Panc1 (cell line): ENCODE measurements at regions not wholly inside any gene's neighbourhood (a gene's known extent, or its start where the extent isn't known, plus 50 kb on each side); places are given as distances from the start of the nearest gene placed in this dataset.

Experiments
- ATAC-seq: fragments of 200-7000 bp; cut with Tn5 transposase; 2 replicates; pipeline ENCODE4 v1.9.1; 2020; ENCODE audit warnings: mild to moderate bottlenecking, moderate library complexity
- BruUV-seq: library from RNA; stranded (reverse); fragments of 400-500 nt; replicated peaks from 2 replicates; lab custom pipeline; 2021; lab: Mats Ljungman, UMichigan
- CTCF ChIA-PET: fragments of 300-600 bp; sonication (Branson Sonifier 250); formaldehyde crosslinking; loops from one replicate; lab custom pipeline; 2022; ENCODE audit warnings: antibody characterized with exemption; lab: Charles Lee
- POLR2A ChIA-PET: fragments of 300-600 bp; sonication (Branson Sonifier 250); formaldehyde crosslinking; loops from one replicate; lab custom pipeline; 2022; ENCODE audit warnings: antibody characterized with exemption; lab: Charles Lee
- DNase-seq: peaks from one replicate; pipeline ENCODE4 v3.0.0-alpha.2; 2010; ENCODE audit warnings: low read depth, low spot score
- H3K27ac ChIP-seq: 2 replicates; pipeline ENCODE4 v1.5.1; 2011; ENCODE audit warnings: mild to moderate bottlenecking, low read length, inconsistent platforms
- H3K27me3 ChIP-seq: fragments of 200-500 bp; sonication (Bioruptor generic); 2 replicates; pipeline ENCODE4 v1.6.0; 2014; ENCODE audit warnings: low read length, inconsistent platforms; ENCODE audit not compliant: control insufficient read depth, insufficient read depth
- H3K36me3 ChIP-seq: fragments of 200-500 bp; sonication (Bioruptor generic); 2 replicates; pipeline ENCODE4 v1.5.1; 2014; ENCODE audit warnings: inconsistent platforms, mild to moderate bottlenecking, low read length, moderate library complexity; ENCODE audit not compliant: control insufficient read depth, insufficient read depth
- H3K4me1 ChIP-seq: 2 replicates; pipeline ENCODE4 v1.5.1; 2011; ENCODE audit warnings: inconsistent platforms, mild to moderate bottlenecking, low read length, moderate library complexity; ENCODE audit not compliant: control insufficient read depth, insufficient read depth
- H3K4me3 ChIP-seq, 2 experiments: 2 replicates each; pipeline ENCODE4 v1.5.1; 2011 to 2012; ENCODE audit warnings: low read depth in 2 of 2, low read length in 2 of 2, mild to moderate bottlenecking in 2 of 2, inconsistent platforms in 1 of 2, moderate library complexity in 1 of 2
- H3K9me3 ChIP-seq: fragments of 200-500 bp; sonication (Bioruptor generic); 2 replicates; pipeline ENCODE4 v1.5.1; 2014; ENCODE audit warnings: low read depth, mild to moderate bottlenecking, inconsistent platforms, low read length, moderate library complexity; ENCODE audit not compliant: control insufficient read depth, insufficient read depth
- POLR2AphosphoS5 ChIP-seq: IDR thresholded peaks from 2 replicates; pipeline ENCODE4 v1.6.1; 2012; ENCODE audit warnings: mild to moderate bottlenecking, low read depth, low read length, moderate library complexity
- SIN3A ChIP-seq: IDR thresholded peaks from 2 replicates; pipeline ENCODE4 v1.6.1; 2012; ENCODE audit warnings: low read depth, mild to moderate bottlenecking, low read length, moderate library complexity, borderline replicate concordance; ENCODE audit not compliant: insufficient read depth
- TCF7L2 ChIP-seq: IDR thresholded peaks from 2 replicates; pipeline ENCODE4 v1.6.1; 2011; ENCODE audit warnings: mild to moderate bottlenecking, low read depth, low read length, inconsistent platforms
- in situ Hi-C: cut with HindIII; loops from 2 replicates; pipeline ENCODE4 v1.10.0; 2016; ENCODE audit warnings: low sequenced_read_pairs, low pct_unique_long_range_greater_than_20kb
- intact Hi-C: fragments of 100-400 bp; cut with micrococcal nuclease; formaldehyde crosslinking; loops from one replicate; pipeline ENCODE4 v1.10.0; 2022; ENCODE audit not compliant: unreplicated experiment
- TF ChIP-seq, protein P1 (sequence below), 2 experiments: IDR thresholded peaks; 2 replicates each; pipeline ENCODE4 v1.6.1; 2011 to 2012; ENCODE audit warnings: low read depth in 2 of 2, control low read depth in 1 of 2, low read length in 1 of 2, mild to moderate bottlenecking in 1 of 2, moderate library complexity in 1 of 2; ENCODE audit not compliant: insufficient read depth in 1 of 2
- TF ChIP-seq, protein P2 (sequence below): fragments of 450-650 bp; IDR thresholded peaks from 2 replicates; pipeline ENCODE4 v1.5.1; 2017; ENCODE audit warnings: mild to moderate bottlenecking

DNA sequence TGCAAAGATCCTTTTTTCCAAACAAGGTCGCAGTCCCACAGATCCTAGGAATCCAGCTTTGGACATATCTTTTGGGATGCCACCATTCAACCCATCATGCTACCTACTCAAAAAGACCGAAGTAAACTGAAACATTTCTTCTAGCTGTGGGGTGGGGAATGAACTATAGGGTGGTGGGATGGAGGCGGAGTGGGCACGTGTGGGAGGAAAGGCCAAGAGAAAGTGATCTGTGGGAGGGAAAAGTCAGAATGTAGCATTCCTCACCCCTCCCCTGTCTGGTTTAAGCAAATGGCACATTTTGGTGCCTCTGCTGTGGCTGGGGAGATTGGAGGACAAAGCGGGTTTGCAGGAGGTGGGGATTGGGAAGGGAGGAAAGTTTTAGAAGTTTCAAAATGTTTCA is 59.2 kb upstream of the IL17B start:
- no peaks in the 10 kb centered on the region for H3K9me3 ChIP-seq
- POLR2A ChIA-PET, result interaction anchor here (0.5 kb wide), 1 partner anchor 523 kb away, joined by 4 read pairs; no protein-coding TSS in a partner anchor
- H3K27ac ChIP-seq, result no peak overlapping the region; the same call in 1 of the 2 replicates
- ATAC-seq (no peak), DNase-seq (no peak)
- no peak overlapping the region for H3K4me3 ChIP-seq
- intact Hi-C loops, result no loop called here
- H3K4me1 ChIP-seq, result peaks cover 25% of the 10 kb centered on the region
- no peaks in the 10 kb centered on the region for H3K36me3 ChIP-seq
- no peak for TF ChIP-seq TCF7L2
- TF ChIP-seq, protein P1, sequence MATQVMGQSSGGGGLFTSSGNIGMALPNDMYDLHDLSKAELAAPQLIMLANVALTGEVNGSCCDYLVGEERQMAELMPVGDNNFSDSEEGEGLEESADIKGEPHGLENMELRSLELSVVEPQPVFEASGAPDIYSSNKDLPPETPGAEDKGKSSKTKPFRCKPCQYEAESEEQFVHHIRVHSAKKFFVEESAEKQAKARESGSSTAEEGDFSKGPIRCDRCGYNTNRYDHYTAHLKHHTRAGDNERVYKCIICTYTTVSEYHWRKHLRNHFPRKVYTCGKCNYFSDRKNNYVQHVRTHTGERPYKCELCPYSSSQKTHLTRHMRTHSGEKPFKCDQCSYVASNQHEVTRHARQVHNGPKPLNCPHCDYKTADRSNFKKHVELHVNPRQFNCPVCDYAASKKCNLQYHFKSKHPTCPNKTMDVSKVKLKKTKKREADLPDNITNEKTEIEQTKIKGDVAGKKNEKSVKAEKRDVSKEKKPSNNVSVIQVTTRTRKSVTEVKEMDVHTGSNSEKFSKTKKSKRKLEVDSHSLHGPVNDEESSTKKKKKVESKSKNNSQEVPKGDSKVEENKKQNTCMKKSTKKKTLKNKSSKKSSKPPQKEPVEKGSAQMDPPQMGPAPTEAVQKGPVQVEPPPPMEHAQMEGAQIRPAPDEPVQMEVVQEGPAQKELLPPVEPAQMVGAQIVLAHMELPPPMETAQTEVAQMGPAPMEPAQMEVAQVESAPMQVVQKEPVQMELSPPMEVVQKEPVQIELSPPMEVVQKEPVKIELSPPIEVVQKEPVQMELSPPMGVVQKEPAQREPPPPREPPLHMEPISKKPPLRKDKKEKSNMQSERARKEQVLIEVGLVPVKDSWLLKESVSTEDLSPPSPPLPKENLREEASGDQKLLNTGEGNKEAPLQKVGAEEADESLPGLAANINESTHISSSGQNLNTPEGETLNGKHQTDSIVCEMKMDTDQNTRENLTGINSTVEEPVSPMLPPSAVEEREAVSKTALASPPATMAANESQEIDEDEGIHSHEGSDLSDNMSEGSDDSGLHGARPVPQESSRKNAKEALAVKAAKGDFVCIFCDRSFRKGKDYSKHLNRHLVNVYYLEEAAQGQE (IDR thresholded peaks at IDR 0.05; ENCODE audit: insufficient read depth in 1 of 2, low read depth in 2 of 2, low read length in 1 of 2), result no peak
- TF ChIP-seq, protein P2, sequence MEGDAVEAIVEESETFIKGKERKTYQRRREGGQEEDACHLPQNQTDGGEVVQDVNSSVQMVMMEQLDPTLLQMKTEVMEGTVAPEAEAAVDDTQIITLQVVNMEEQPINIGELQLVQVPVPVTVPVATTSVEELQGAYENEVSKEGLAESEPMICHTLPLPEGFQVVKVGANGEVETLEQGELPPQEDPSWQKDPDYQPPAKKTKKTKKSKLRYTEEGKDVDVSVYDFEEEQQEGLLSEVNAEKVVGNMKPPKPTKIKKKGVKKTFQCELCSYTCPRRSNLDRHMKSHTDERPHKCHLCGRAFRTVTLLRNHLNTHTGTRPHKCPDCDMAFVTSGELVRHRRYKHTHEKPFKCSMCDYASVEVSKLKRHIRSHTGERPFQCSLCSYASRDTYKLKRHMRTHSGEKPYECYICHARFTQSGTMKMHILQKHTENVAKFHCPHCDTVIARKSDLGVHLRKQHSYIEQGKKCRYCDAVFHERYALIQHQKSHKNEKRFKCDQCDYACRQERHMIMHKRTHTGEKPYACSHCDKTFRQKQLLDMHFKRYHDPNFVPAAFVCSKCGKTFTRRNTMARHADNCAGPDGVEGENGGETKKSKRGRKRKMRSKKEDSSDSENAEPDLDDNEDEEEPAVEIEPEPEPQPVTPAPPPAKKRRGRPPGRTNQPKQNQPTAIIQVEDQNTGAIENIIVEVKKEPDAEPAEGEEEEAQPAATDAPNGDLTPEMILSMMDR, result no peak
- TF ChIP-seq SIN3A, result no peak
- no peak for TF ChIP-seq POLR2AphosphoS5
- in situ Hi-C loops, result no loop called here
- no TSS peak for BruUV-seq
- CTCF ChIA-PET, result interaction anchor here (0.5 to 0.7 kb wide), 2 partner anchors 54 to 124 kb away, joined by 3 read pairs; no protein-coding TSS in a partner anchor
- no peaks in the 10 kb centered on the region for H3K27me3 ChIP-seq

DNA sequence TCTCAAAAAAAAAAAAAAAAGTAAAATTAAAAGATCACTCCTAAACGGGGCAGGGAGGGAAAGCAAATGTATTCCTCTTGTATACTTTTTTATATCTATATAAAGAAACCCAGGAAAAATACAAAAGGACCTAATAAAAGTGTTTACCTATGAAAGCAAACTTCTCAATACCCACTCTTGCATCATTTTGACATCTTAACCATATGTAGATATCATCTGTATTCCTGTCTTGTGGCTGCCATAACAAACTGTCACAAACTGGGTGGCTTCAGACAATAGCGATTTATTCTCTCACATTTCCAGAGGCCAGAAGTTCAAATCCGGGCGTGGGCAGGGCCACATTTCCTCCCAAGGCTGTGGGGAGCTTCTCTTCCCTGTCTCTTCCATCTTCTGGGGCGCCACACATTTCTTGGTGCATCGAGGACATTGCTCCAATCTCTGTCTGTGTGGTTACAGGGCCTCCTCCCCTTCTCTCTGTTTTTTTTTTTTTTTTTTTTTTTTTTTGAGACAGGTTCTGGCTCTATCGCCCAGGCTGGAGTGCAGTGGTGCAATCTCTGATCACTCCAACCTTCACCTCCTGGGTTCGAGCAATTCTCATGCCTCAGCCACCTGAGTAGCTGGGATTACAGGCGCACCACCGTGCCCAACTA is 58.4 kb upstream of the IL17B start:
- Histone ChIP-seq H3K4me1 (peaks cover 19% of the 10 kb centered on the region), H3K9me3 (no peaks in the 10 kb centered on the region), H3K36me3 (no peaks in the 10 kb centered on the region), H3K27me3 (no peaks in the 10 kb centered on the region), H3K4me3 (no peak overlapping the region), H3K27ac (no peak overlapping the region)
- intact Hi-C loops, result no loop called here
- ATAC-seq (no peak), DNase-seq (no peak)
- no TSS peak for BruUV-seq
- in situ Hi-C loops, result no loop called here
- ChIA-PET CTCF (no interaction called here), POLR2A (no interaction called here)
- no peak for TF ChIP-seq TCF7L2
- no peak for TF ChIP-seq SIN3A
- TF ChIP-seq, protein P2, result no peak
- no peak for TF ChIP-seq POLR2AphosphoS5
- TF ChIP-seq, protein P1 (IDR thresholded peaks at IDR 0.05; ENCODE audit: insufficient read depth in 1 of 2, low read depth in 2 of 2, low read length in 1 of 2), result no peak
